GM12874 (cell line): ENCODE measurements at regions not wholly inside any gene's neighbourhood (a gene's known extent, or its start where the extent isn't known, plus 50 kb on each side); places are given as distances from the start of the nearest gene placed in this dataset.

Experiments used
- TF ChIP-seq, protein P1 (sequence below): IDR thresholded peaks from 2 replicates; pipeline ENCODE4 v1.5.1; 2011; ENCODE audit warnings: low read depth, mild to moderate bottlenecking, control low read depth, low read length, moderate library complexity; ENCODE audit not compliant: insufficient read depth

DNA sequence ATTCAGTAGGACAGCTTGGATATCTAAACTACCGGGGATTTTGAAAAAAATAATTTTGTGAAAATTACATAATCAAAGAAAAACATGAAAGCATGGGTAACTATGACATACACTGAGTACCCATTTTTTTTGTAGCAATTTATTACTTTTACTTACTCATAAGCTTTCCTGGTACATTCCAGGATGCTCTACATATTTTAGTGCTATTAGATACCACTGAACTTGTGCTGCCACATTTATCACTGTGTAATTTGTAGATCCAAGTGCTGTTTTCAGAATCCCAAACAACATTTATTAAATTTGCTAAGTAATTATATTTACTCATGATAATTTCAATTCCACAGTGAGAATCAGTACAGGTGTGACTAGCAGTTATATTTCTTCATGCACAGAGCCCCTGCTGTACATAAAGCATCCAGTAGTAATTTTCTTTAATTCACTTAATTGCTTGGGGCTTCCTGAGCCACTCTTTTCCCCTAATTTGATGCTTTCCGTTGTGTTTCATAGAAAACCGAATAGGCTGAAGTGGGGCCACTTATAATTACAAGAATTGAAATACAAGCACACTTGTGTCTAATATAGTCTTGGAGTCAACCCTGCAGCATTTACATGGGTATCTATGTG, 2254.4 kb downstream of the ARAP2 start:
- TF ChIP-seq, protein P1, sequence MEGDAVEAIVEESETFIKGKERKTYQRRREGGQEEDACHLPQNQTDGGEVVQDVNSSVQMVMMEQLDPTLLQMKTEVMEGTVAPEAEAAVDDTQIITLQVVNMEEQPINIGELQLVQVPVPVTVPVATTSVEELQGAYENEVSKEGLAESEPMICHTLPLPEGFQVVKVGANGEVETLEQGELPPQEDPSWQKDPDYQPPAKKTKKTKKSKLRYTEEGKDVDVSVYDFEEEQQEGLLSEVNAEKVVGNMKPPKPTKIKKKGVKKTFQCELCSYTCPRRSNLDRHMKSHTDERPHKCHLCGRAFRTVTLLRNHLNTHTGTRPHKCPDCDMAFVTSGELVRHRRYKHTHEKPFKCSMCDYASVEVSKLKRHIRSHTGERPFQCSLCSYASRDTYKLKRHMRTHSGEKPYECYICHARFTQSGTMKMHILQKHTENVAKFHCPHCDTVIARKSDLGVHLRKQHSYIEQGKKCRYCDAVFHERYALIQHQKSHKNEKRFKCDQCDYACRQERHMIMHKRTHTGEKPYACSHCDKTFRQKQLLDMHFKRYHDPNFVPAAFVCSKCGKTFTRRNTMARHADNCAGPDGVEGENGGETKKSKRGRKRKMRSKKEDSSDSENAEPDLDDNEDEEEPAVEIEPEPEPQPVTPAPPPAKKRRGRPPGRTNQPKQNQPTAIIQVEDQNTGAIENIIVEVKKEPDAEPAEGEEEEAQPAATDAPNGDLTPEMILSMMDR: no peak

DNA sequence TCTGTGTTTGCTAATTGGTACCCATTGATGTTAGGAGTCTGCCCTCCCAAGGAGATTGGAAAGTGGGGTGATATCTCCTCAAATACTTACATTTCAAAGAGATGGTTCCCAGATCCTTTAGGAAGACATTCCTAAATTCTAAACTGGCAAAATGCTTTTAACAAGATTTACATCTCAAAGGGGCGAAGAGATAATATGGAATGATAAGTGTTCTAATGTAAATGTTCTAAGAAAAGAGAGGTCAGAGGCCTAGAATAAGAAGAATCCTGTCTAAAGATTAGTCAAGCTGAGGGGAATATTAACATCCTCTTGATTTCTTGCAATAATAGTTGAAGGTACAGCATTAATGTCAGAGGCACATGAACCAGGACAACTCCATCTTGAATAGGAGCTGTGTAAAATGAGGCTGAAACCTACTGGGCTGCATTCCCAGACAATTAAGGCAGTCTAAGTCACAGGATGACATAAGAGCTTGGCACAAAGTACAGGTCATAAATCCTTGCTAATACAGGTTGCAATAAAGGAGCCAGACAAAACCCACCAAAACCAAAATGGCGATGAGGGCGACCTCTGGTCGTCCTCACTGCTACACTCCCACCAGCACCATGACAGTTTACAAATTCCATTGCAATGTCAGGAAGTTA, 2248.1 kb downstream of the ARAP2 start:
- TF ChIP-seq, protein P1: no peak

DNA sequence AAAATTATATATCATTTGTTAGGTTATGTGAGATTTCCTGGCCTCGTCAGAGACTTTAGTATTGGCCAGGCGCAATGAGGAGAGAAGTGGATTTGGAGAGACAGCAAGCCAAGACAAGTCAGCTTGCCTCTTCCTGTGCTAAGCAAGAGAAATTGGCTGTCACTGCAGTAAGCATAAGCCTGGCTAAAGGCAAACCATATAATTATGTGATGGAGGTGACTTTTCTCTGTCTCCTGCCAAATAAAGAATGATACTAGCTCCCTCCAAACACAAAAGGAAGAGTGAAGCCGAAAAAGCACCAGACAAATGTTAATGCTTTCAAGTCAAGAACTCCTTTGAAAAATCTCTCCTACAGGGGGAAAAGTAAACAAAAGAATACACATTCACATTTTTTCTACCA, 2246.0 kb downstream of the ARAP2 start:
- TF ChIP-seq, protein P1: no peak

DNA sequence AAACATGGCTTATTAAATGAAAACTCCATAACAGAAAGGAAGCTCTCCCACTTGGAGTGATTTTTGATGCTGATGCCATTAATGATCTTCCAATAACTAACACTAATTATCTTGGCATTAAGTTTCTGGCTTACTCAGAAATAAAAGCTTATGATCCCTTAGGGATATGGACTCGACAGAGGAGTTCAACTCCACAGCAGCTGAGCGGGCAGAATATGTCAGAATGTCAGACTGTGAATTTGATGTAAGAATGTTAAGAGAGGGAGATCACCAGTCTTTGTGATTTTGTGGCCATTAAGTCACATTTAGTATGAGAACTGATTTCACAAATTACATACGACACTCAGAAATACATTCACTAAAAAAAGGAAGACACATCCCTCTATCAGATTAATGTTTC, 2244.0 kb downstream of the ARAP2 start:
- TF ChIP-seq, protein P1: no peak

DNA sequence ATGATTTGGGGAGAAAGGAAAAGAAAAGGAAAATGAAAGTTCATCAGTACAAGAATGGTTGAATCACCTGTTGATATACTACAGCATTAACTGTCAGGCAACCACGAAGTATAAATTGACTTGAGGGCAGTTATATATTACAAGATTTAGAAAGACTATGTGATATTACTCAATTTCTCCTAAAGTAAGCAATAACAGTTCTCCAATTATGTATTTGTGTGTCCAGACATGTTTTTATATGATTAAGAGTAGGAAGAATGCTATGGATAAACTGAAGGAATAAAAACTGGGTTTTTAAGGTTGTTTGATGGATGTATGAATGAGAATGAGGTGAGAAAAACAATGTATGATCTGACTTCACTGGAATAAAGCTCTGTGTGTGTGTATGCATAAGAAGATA, 2234.4 kb downstream of the ARAP2 start:
- TF ChIP-seq, protein P1: no peak

DNA sequence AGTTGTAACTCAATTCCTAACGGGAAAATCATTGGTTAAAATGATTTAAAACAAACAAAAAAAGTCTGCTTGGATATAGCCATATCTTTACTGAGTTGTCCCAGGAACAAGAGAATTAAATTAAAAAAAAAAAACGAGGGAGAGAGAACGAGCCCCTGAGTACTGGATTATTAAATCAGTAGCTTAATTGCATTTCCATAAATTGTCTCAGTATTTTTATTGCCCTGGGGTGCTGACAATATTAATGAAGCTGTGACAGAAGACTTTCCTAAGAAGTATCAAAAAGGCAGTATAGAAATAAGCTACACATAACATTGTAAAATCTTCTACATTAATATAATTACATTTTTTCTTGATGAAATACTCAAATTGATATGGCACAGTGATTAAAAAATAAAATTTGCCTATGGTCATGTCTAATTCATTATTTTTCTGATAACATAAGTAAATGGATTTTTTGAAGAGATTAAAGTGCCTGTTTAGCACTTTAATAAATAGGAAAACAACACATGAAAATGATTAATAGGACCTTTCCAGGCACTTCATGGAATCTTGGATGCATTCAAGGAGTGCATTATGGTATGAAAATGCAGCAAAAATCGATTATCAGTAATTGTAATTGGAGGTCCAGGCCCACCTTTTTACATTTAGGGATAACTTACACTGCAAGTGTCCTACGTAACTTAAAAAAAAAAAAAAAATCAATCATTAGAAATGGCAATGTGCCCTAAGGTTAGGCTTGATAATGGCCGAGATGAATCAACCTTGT, 2233.4 kb downstream of the ARAP2 start:
- TF ChIP-seq, protein P1: no peak

DNA sequence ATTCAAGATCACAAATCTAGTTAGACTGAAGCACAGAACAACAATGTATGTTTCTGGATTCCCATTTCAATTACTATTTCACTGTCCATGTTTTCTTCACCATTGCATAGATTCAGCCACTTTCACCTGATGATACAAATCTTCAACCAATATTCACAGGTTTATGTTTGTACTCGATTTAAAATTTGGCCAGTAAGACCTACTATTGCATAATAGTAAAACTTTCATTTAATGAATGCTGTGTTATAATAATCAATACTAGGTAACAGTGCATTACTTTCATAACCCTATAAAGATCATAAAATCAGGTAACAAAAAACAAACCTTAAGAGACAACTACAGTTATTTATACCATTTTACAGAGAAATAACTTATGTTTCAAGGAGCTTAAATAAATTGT, 2209.1 kb downstream of the ARAP2 start:
- TF ChIP-seq, protein P1: no peak
